K562 (cell line): ENCODE measurements at regions not wholly inside any gene's neighbourhood (a gene's known extent, or its start where the extent isn't known, plus 50 kb on each side); places are given as distances from the start of the nearest gene placed in this dataset.

Experiments
- BMI1 ChIP-seq: fragments of 150-350 bp; IDR thresholded peaks from 2 replicates; pipeline ENCODE4 v1.6.1; 2014; ENCODE audit warnings: low read length
- CBFA2T3 ChIP-seq: fragments of 450-650 bp; IDR thresholded peaks from 2 replicates; pipeline ENCODE4 v1.6.1; 2017
- CTCF ChIP-seq, 3 experiments: IDR thresholded peaks in 2 of 3; conservative IDR thresholded peaks in 1 of 3; 2 replicates each; pipeline ENCODE4 v1.5.1; 2011 to 2012; ENCODE audit warnings: low read length in 3 of 3, mild to moderate bottlenecking in 3 of 3, control low read depth in 2 of 3, improper control_type of control experiment in 1 of 3, inconsistent platforms in 1 of 3, low read depth in 1 of 3, mixed read lengths in 1 of 3, moderate library complexity in 1 of 3; ENCODE audit not compliant: insufficient read depth in 2 of 3
- MXI1 ChIP-seq: IDR thresholded peaks from 2 replicates; pipeline ENCODE4 v1.6.1; 2011; ENCODE audit warnings: low read depth, mild to moderate bottlenecking, improper control_type of control experiment, low read length
- RBFOX2 ChIP-seq: fragments of 200-400 bp; formaldehyde crosslinking; IDR thresholded peaks from 2 replicates; pipeline ENCODE4 v1.6.1; 2017; ENCODE audit warnings: low read depth, mild to moderate bottlenecking, low read length, moderate library complexity
- ZNF589 ChIP-seq: fragments of 200-800 bp; sonication (Bioruptor generic); IDR thresholded peaks from 2 replicates; pipeline ENCODE4 v1.6.1; 2016; ENCODE audit warnings: low read depth, missing genetic modification characterization, missing compliant biosample characterization

GRCh38 chr13:50629497-50629896 lies 214.0 kb downstream of the DLEU7 start:
- TF ChIP-seq ZNF589 (no peak), BMI1 (no peak), CTCF (IDR thresholded peaks at IDR 0.05 in 2 of 3, conservative IDR thresholded peaks at IDR 0.05 in 1 of 3; ENCODE audit: insufficient read depth in 2 of 3, low read depth in 1 of 3, low read length in 3 of 3) (no peak), RBFOX2 (no peak), MXI1 (no peak), CBFA2T3 (no peak)
